Activated naive CD4-positive, alpha-beta T cell treated with anti-CD3 and anti-CD28 coated beads, Interleukin-2, amount 10 ng/mL, durations not matched to agents 7 days and 5 days (primary cell): ENCODE measurements at regions not wholly inside any gene's neighbourhood (a gene's known extent, or its start where the extent isn't known, plus 50 kb on each side); places are given as distances from the start of the nearest gene placed in this dataset.
"Not testable (repeated sequence)": the region's sequence is repeated elsewhere in the genome, so short reads cannot be mapped to it uniquely, and the experiment has no call there.

Experiments used
- CTCF ChIA-PET: fragments of 350-600 bp; sonication (Branson Sonifier 250); formaldehyde crosslinking; loops from one replicate; lab custom pipeline; 2021; ENCODE audit warnings: antibody characterized with exemption; lab: Charles Lee
- DNase-seq: peaks from one replicate; pipeline ENCODE4 v3.0.0-alpha.2; 2020
- H3K27ac Mint-ChIP-seq: one replicate; pipeline ENCODE4 v1.8.0; 2021; ENCODE audit warnings: mild to moderate bottlenecking, moderate library complexity, mixed read lengths
- H3K27me3 Mint-ChIP-seq: one replicate; pipeline ENCODE4 v1.8.0; 2021; ENCODE audit warnings: mild to moderate bottlenecking, mixed read lengths
- H3K36me3 Mint-ChIP-seq: one replicate; pipeline ENCODE4 v1.8.0; 2021; ENCODE audit warnings: mixed read lengths
- H3K4me1 Mint-ChIP-seq: one replicate; pipeline ENCODE4 v1.8.0; 2021; ENCODE audit warnings: mixed read lengths
- H3K4me3 Mint-ChIP-seq: one replicate; pipeline ENCODE4 v1.8.0; 2021; ENCODE audit warnings: mild to moderate bottlenecking, moderate library complexity, mixed read lengths
- H3K9me3 Mint-ChIP-seq: one replicate; pipeline ENCODE4 v1.8.0; 2021; ENCODE audit warnings: mixed read lengths

- no peak for DNase-seq
- CTCF ChIA-PET, result no interaction called here
- no peak overlapping the region for H3K27ac Mint-ChIP-seq
- H3K36me3 Mint-ChIP-seq, result no peaks in the 10 kb centered on the region
- H3K27me3 Mint-ChIP-seq, result no peaks in the 10 kb centered on the region
- no peaks in the 10 kb centered on the region for H3K4me1 Mint-ChIP-seq
- no peaks in the 10 kb centered on the region for H3K9me3 Mint-ChIP-seq
- no peak overlapping the region for H3K4me3 Mint-ChIP-seq
These were observed 155.6 kb upstream of the CXCL13 start for GRCh38 chr4:77450006-77450405.

GRCh38 chr4:77451530-77451929 lies 154.1 kb upstream of the CXCL13 start:
- CTCF ChIA-PET, result interaction anchor here (1.0 to 1.5 kb wide), 5 partner anchors 12 to 168 kb away, joined by 3 to 4 read pairs (median 3); no protein-coding TSS in a partner anchor
- no peak overlapping the region for H3K27ac Mint-ChIP-seq
- no peaks in the 10 kb centered on the region for H3K4me1 Mint-ChIP-seq
- no peaks in the 10 kb centered on the region for H3K27me3 Mint-ChIP-seq
- H3K9me3 Mint-ChIP-seq, result no peaks in the 10 kb centered on the region
- no peak for DNase-seq
- H3K36me3 Mint-ChIP-seq, result no peaks in the 10 kb centered on the region
- no peak overlapping the region for H3K4me3 Mint-ChIP-seq

- H3K36me3 Mint-ChIP-seq, H3K4me1 Mint-ChIP-seq, H3K4me3 Mint-ChIP-seq, H3K27me3 Mint-ChIP-seq, H3K27ac Mint-ChIP-seq, H3K9me3 Mint-ChIP-seq, DNase-seq: not testable (repeated sequence)
- CTCF ChIA-PET, result interaction anchor here (1.0 to 1.5 kb wide), 5 partner anchors 12 to 168 kb away, joined by 3 to 4 read pairs (median 3); no protein-coding TSS in a partner anchor
These were observed 153.5 kb upstream of the CXCL13 start for GRCh38 chr4:77452117-77452516.

GRCh38 chr4:77453911-77454310 lies 151.7 kb upstream of the CXCL13 start:
- DNase-seq, result no peak

GRCh38 chr4:77454858-77455257 lies 150.8 kb upstream of the CXCL13 start:
- Mint-ChIP-seq H3K4me1 (no peaks in the 10 kb centered on the region), H3K27me3 (no peaks in the 10 kb centered on the region), H3K4me3 (no peak overlapping the region), H3K36me3 (no peaks in the 10 kb centered on the region), H3K27ac (no peak overlapping the region), H3K9me3 (peaks cover 2% of the 10 kb centered on the region)
- no peak for DNase-seq
- CTCF ChIA-PET, result interaction anchor here (0.7 to 1.4 kb wide), 3 partner anchors 10 to 146 kb away, joined by 3 to 4 read pairs (median 3); no protein-coding TSS in a partner anchor

More at GRCh38 chr4:77453911-77454310, 151.7 kb upstream of the CXCL13 start:
- Mint-ChIP-seq H3K36me3 (no peaks in the 10 kb centered on the region), H3K4me1 (no peaks in the 10 kb centered on the region), H3K9me3 (no peaks in the 10 kb centered on the region), H3K27ac (no peak overlapping the region), H3K4me3 (no peak overlapping the region), H3K27me3 (no peaks in the 10 kb centered on the region)
- CTCF ChIA-PET, result interaction anchor here (0.6 to 1.4 kb wide), 5 partner anchors 11 to 163 kb away, joined by 3 to 6 read pairs (median 3); no protein-coding TSS in a partner anchor

- H3K36me3 Mint-ChIP-seq, DNase-seq, H3K4me3 Mint-ChIP-seq, H3K27me3 Mint-ChIP-seq, H3K4me1 Mint-ChIP-seq, H3K9me3 Mint-ChIP-seq, H3K27ac Mint-ChIP-seq: not testable (repeated sequence)
- CTCF ChIA-PET, result interaction anchor here (0.7 to 10.4 kb wide), 14 partner anchors 10 to 959 kb away, joined by 3 to 222 read pairs (median 4); partner anchors contain the start of gene CXCL13
These were observed 141.5 kb upstream of the CXCL13 start for GRCh38 chr4:77464100-77464499.

GRCh38 chr4:77465271-77465670 lies 140.3 kb upstream of the CXCL13 start:
- CTCF ChIA-PET, result interaction anchor here (0.6 to 10.4 kb wide), 21 partner anchors 9 to 462 kb away, joined by 3 to 222 read pairs (median 4); partner anchors contain the start of gene CXCL13
- Mint-ChIP-seq H3K27ac (no peak overlapping the region), H3K27me3 (no peaks in the 10 kb centered on the region), H3K36me3 (no peaks in the 10 kb centered on the region), H3K4me1 (no peaks in the 10 kb centered on the region), H3K9me3 (no peaks in the 10 kb centered on the region), H3K4me3 (no peak overlapping the region)
- DNase-seq, result no peak

GRCh38 chr4:77466430-77466829 lies 139.2 kb upstream of the CXCL13 start:
- Mint-ChIP-seq H3K4me1 (no peaks in the 10 kb centered on the region), H3K36me3 (no peaks in the 10 kb centered on the region), H3K27ac (no peak overlapping the region), H3K9me3 (no peaks in the 10 kb centered on the region), H3K4me3 (no peak overlapping the region), H3K27me3 (no peaks in the 10 kb centered on the region)
- no peak for DNase-seq
- CTCF ChIA-PET, result interaction anchor here (0.8 to 10.4 kb wide), 9 partner anchors 8 to 387 kb away, joined by 3 to 222 read pairs (median 5); partner anchors contain the start of gene CXCL13

GRCh38 chr4:77471821-77472495 lies 133.7 kb upstream of the CXCL13 start:
- no peaks in the 10 kb centered on the region for H3K9me3 Mint-ChIP-seq
- CTCF ChIA-PET, result interaction anchor here (0.6 to 10.4 kb wide), 11 partner anchors 22 to 147 kb away, joined by 3 to 222 read pairs (median 3); partner anchors contain the start of gene CXCL13
- H3K27me3 Mint-ChIP-seq, result peaks cover 26% of the 10 kb centered on the region
- H3K27ac Mint-ChIP-seq, result no peak overlapping the region
- no peaks in the 10 kb centered on the region for H3K36me3 Mint-ChIP-seq
- no peak overlapping the region for H3K4me3 Mint-ChIP-seq
- H3K4me1 Mint-ChIP-seq, result no peaks in the 10 kb centered on the region
- DNase-seq, result no peak

GRCh38 chr4:77473509-77473908 lies 132.1 kb upstream of the CXCL13 start:
- H3K4me3 Mint-ChIP-seq, result no peak overlapping the region
- CTCF ChIA-PET, result interaction anchor here (0.6 to 2.0 kb wide), 8 partner anchors 8 to 210 kb away, joined by 3 to 15 read pairs (median 3); no protein-coding TSS in a partner anchor
- no peaks in the 10 kb centered on the region for H3K4me1 Mint-ChIP-seq
- peaks cover 26% of the 10 kb centered on the region for H3K27me3 Mint-ChIP-seq
- no peak overlapping the region for H3K27ac Mint-ChIP-seq
- no peak for DNase-seq
- H3K9me3 Mint-ChIP-seq, result no peaks in the 10 kb centered on the region
- no peaks in the 10 kb centered on the region for H3K36me3 Mint-ChIP-seq

GRCh38 chr4:77481856-77482255 lies 123.8 kb upstream of the CXCL13 start:
- Mint-ChIP-seq H3K9me3 (no peaks in the 10 kb centered on the region), H3K4me3 (no peak overlapping the region), H3K4me1 (no peaks in the 10 kb centered on the region), H3K27ac (no peak overlapping the region), H3K36me3 (no peaks in the 10 kb centered on the region), H3K27me3 (peaks cover 13% of the 10 kb centered on the region)
- CTCF ChIA-PET, result no interaction called here
- no peak for DNase-seq

- peaks cover 9% of the 10 kb centered on the region for H3K27me3 Mint-ChIP-seq
- H3K9me3 Mint-ChIP-seq, result no peaks in the 10 kb centered on the region
- no peaks in the 10 kb centered on the region for H3K4me1 Mint-ChIP-seq
- H3K27ac Mint-ChIP-seq, result no peak overlapping the region
- H3K36me3 Mint-ChIP-seq, result no peaks in the 10 kb centered on the region
- DNase-seq, result no peak
- CTCF ChIA-PET, result no interaction called here
- no peak overlapping the region for H3K4me3 Mint-ChIP-seq
These were observed 116.7 kb upstream of the CXCL13 start for GRCh38 chr4:77488882-77489281.

- CTCF ChIA-PET, result no interaction called here
- Mint-ChIP-seq H3K36me3 (no peaks in the 10 kb centered on the region), H3K9me3 (no peaks in the 10 kb centered on the region), H3K27ac (no peak overlapping the region), H3K4me3 (no peak overlapping the region), H3K27me3 (peaks cover 15% of the 10 kb centered on the region), H3K4me1 (no peaks in the 10 kb centered on the region)
- DNase-seq, result no peak
These were observed 112.4 kb upstream of the CXCL13 start for GRCh38 chr4:77493120-77493752.

- H3K36me3 Mint-ChIP-seq, result no peaks in the 10 kb centered on the region
- CTCF ChIA-PET, result interaction anchor here (0.6 to 0.8 kb wide), 3 partner anchors 13 to 711 kb away, joined by 3 to 4 read pairs (median 3); no protein-coding TSS in a partner anchor
- H3K27me3 Mint-ChIP-seq, result peaks cover 15% of the 10 kb centered on the region
- H3K9me3 Mint-ChIP-seq, result no peaks in the 10 kb centered on the region
- no peak for DNase-seq
- no peak overlapping the region for H3K4me3 Mint-ChIP-seq
- no peak overlapping the region for H3K27ac Mint-ChIP-seq
- no peaks in the 10 kb centered on the region for H3K4me1 Mint-ChIP-seq
These were observed 111.6 kb upstream of the CXCL13 start for GRCh38 chr4:77493829-77494551.
